OCI-LY1 (cell line): ENCODE measurements at regions not wholly inside any gene's neighbourhood (a gene's known extent, or its start where the extent isn't known, plus 50 kb on each side); places are given as distances from the start of the nearest gene placed in this dataset.

Experiments used
- CTCF ChIP-seq: fragments of 200-600 bp; sonication (generic), shearing (Covaris generic); IDR thresholded peaks from 2 replicates; pipeline ENCODE4 v1.5.1; 2017; ENCODE audit warnings: mild to moderate bottlenecking, antibody characterized with exemption, low read length, moderate library complexity, mixed read lengths
- EZH2 ChIP-seq: fragments of 200-600 bp; sonication (generic), shearing (Covaris generic); IDR thresholded peaks from 2 replicates; pipeline ENCODE4 v1.8.0; 2017; ENCODE audit warnings: borderline replicate concordance, mixed run types, mild to moderate bottlenecking, antibody characterized with exemption, low read length, moderate library complexity, mixed read lengths

- TF ChIP-seq CTCF (no peak), EZH2 (no peak)
These were observed 236.4 kb upstream of the TMEM72 start for GRCh38 chr10:44674536-44675386.
